ENCODE measurements at regions not wholly inside any gene's neighbourhood (a gene's known extent, or its start where the extent isn't known, plus 50 kb on each side); places are given as distances from the start of the nearest gene placed in this dataset.
A peak's percentile ranks its signal among the peaks of the same experiment; 100 is the strongest.

GRCh38 chr9:126147936-126148870 lies 178.4 kb upstream of the MVB12B start:
- H3K4me1 ChIP-seq: peaks cover 3% of the 10 kb centered on the region
- WGBS: 76% methylated on average over 18 of the region's 18 CpGs
- TF ChIP-seq EP300 (IDR thresholded peaks at IDR 0.05) (no peak), POLR2AphosphoS5 (IDR thresholded peaks at IDR 0.05) (no peak), CTCF (IDR thresholded peaks at IDR 0.05) (no peak), POLR2A (IDR thresholded peaks at IDR 0.05) (no peak)
- peak in 1 of 2 donors; percentile 67 for DNase-seq (ENCODE audit: low spot score in 2 of 2)
- H3K36me3 ChIP-seq: no peaks in the 10 kb centered on the region
- peaks cover 61% of the 10 kb centered on the region for H3K27me3 ChIP-seq
- H3K27ac ChIP-seq: no peak overlapping the region
- no peak overlapping the region for H3K4me3 ChIP-seq
- peaks cover under 1% of the 10 kb centered on the region for H3K9me3 ChIP-seq

GRCh38 chr9:126148994-126149393 lies 177.6 kb upstream of the MVB12B start:
- DNase-seq (ENCODE audit: low spot score in 2 of 2): peak in 1 of 2 donors; percentile 72
- no peak overlapping the region for H3K4me3 ChIP-seq
- WGBS: 67% methylated on average over 3 of the region's 4 CpGs
- no peak overlapping the region for H3K27ac ChIP-seq
- TF ChIP-seq POLR2A (IDR thresholded peaks at IDR 0.05) (no peak), POLR2AphosphoS5 (IDR thresholded peaks at IDR 0.05) (no peak), EP300 (IDR thresholded peaks at IDR 0.05) (no peak), CTCF (IDR thresholded peaks at IDR 0.05) (no peak)
- H3K36me3 ChIP-seq: no peaks in the 10 kb centered on the region
- H3K4me1 ChIP-seq: peaks cover 3% of the 10 kb centered on the region
- H3K9me3 ChIP-seq: no peaks in the 10 kb centered on the region
- peaks cover 56% of the 10 kb centered on the region for H3K27me3 ChIP-seq

GRCh38 chr9:126149661-126150060 lies 177.0 kb upstream of the MVB12B start:
- no peak overlapping the region for H3K4me3 ChIP-seq
- TF ChIP-seq POLR2AphosphoS5 (IDR thresholded peaks at IDR 0.05) (no peak), EP300 (IDR thresholded peaks at IDR 0.05) (no peak), CTCF (IDR thresholded peaks at IDR 0.05) (no peak), POLR2A (IDR thresholded peaks at IDR 0.05) (no peak)
- 100% methylated on average over 1 of the region's 2 CpGs for WGBS
- H3K36me3 ChIP-seq: no peaks in the 10 kb centered on the region
- H3K9me3 ChIP-seq: no peaks in the 10 kb centered on the region
- no peak overlapping the region for H3K27ac ChIP-seq
- H3K4me1 ChIP-seq: peaks cover 3% of the 10 kb centered on the region
- H3K27me3 ChIP-seq: peaks cover 55% of the 10 kb centered on the region
- DNase-seq (ENCODE audit: low spot score in 2 of 2): peak in 1 of 2 donors; percentile 37

- peaks cover 3% of the 10 kb centered on the region for H3K4me1 ChIP-seq
- H3K27me3 ChIP-seq: peaks cover 48% of the 10 kb centered on the region
- H3K36me3 ChIP-seq: no peaks in the 10 kb centered on the region
- H3K4me3 ChIP-seq: no peak overlapping the region
- no peak for DNase-seq (ENCODE audit: low spot score in 2 of 2)
- 82% methylated on average over 6 of the region's 6 CpGs for WGBS
- no peak for TF ChIP-seq EP300 (IDR thresholded peaks at IDR 0.05)
- H3K9me3 ChIP-seq: no peaks in the 10 kb centered on the region
- H3K27ac ChIP-seq: no peak overlapping the region
Measured at GRCh38 chr9:126150411-126151030, 176.1 kb upstream of the MVB12B start.

- Histone ChIP-seq H3K27me3 (peaks cover 43% of the 10 kb centered on the region), H3K4me1 (peaks cover 3% of the 10 kb centered on the region), H3K27ac (no peak overlapping the region), H3K9me3 (no peaks in the 10 kb centered on the region), H3K36me3 (no peaks in the 10 kb centered on the region), H3K4me3 (no peak overlapping the region)
- TF ChIP-seq CTCF (IDR thresholded peaks at IDR 0.05): no peak
- no peak for TF ChIP-seq POLR2AphosphoS5 (IDR thresholded peaks at IDR 0.05)
- TF ChIP-seq POLR2A (IDR thresholded peaks at IDR 0.05): no peak
- no peak for TF ChIP-seq EP300 (IDR thresholded peaks at IDR 0.05)
- DNase-seq (ENCODE audit: low spot score in 2 of 2): peak in 1 of 2 donors; percentile 53
- WGBS: 52% methylated on average over 13 of the region's 14 CpGs
Measured at GRCh38 chr9:126151031-126151685, 175.5 kb upstream of the MVB12B start.

All from suprapubic skin (tissue), 4 donors.